ENCODE measurements at regions not wholly inside any gene's neighbourhood (a gene's known extent, or its start where the extent isn't known, plus 50 kb on each side); places are given as distances from the start of the nearest gene placed in this dataset.

DNA sequence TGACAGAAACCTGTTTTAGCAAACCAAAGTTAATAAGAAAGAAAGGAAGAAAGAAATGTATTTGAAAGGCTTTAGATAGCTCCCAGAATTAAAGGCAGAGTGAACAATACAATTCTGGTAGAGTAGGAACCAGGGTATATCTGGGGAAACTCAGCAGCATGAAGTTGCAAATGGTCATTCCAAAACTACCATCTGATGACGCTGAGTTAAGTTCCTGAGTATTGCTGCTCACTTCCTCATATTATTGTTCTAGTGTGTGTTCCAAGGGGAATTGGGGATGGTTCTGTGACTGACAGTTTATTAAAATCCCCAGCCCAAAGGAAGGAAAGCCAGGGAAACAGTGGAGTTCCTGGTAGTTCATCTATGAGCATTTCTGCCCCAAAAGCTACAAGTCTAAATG, 88.3 kb upstream of the FRMD4B start:
- TF ChIP-seq JUND (IDR thresholded peaks at IDR 0.05; ENCODE audit: low read depth): no peak
- DNase-seq (ENCODE audit: low read depth in 1 of 2, low spot score in 1 of 2): no peak
- in situ Hi-C loops (cut with HindIII; ENCODE audit: low pct_unique_long_range_greater_than_20kb, low sequenced_read_pairs): no loop called here

DNA sequence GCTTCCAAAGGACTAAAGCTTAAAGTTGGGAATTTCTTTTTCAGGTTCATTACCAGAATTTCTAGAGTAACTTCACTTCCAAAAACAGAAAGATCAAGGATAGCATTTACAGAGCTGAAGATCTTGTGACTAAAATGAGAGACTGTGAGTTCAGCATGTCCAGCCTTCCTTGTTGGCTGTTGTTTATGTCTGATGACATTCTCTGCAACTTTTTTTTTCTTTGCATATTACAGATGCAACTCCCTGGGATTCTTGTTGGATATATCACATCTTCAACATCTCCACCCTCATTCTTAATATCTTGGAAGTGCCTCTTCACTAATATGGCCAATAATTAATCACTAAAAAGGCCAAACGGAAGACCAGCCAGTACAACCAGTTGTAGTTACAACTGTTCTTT, 86.2 kb upstream of the FRMD4B start:
- in situ Hi-C loops (cut with HindIII; ENCODE audit: low pct_unique_long_range_greater_than_20kb, low sequenced_read_pairs): no loop called here
- DNase-seq (ENCODE audit: low read depth in 1 of 2, low spot score in 1 of 2): no peak
- TF ChIP-seq JUND (IDR thresholded peaks at IDR 0.05; ENCODE audit: low read depth): no peak

DNA sequence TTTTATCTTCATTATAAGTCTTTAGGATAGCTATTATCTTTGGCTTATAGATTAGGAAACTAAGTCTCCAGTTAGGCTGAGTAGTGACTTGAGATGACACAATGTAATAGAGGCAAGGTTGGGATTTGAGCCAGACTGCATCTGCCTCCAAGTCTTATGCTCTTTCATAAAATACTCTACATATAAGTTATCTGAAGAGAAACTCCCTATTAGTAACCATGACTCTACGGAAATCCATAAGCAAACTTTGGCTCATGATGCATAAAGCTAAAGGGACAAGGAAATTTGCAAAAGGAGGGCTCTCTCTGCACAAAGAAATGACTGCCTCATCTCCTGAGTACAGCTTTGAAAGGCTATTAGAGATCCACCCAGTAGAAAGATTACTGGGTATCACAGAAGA, 77.6 kb upstream of the FRMD4B start:
- in situ Hi-C loops (cut with HindIII; ENCODE audit: low pct_unique_long_range_greater_than_20kb, low sequenced_read_pairs): no loop called here
- no peak for TF ChIP-seq JUND (IDR thresholded peaks at IDR 0.05; ENCODE audit: low read depth)
- DNase-seq (ENCODE audit: low read depth in 1 of 2, low spot score in 1 of 2): no peak

DNA sequence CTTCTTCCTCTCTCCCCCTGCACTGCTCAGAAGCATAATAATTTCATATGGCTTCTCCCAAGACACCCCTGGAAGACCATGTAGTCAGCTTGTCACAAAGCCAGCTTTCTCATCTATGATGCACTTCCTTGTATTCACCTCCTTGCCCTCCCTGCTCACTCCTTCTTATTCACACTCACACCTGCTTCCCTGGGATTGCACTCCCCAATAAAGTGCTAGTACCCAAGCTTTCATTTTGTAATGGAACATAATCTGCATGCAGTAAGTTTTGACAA, 76.9 kb upstream of the FRMD4B start:
- TF ChIP-seq JUND (IDR thresholded peaks at IDR 0.05; ENCODE audit: low read depth): no peak
- no peak for DNase-seq (ENCODE audit: low read depth in 1 of 2, low spot score in 1 of 2)
- in situ Hi-C loops (cut with HindIII; ENCODE audit: low pct_unique_long_range_greater_than_20kb, low sequenced_read_pairs): no loop called here

DNA sequence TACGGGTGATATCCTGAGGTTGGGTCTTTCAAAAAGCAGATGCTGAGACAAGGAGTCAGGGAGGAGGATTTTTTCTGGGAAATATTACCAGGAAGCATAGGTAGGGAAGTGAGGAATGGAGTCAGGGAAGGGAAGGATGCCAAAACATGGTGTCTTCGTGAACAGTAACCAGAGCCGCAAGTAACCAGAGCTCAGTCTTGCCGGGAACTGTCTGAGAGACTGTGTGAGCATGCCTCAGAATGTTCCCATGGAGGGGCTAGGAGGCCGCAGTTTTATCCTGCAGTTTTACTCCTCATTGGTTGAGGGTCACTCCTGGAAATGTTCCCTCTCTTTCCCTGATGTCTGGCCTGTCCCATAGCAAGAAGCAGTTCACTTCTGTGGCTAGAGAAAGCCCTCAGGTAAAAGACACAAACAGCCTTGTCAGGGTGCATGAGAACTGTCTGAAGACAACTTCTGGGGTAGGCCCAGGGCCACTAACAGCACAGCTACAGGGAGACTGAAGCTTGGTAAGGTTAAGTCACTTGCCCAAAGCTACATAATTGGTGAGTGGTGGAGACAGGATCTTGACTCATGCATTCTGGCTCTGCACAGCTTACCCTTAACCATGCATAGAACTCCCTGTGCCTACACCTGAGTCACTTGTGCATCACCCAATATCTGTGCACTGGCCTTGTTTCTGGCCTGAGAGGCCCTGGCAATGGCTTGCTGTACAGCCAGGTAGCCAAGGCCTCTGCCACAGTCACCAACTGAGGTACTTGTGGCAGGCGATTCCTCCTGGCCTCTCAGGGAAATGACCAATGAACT, 76.3 kb upstream of the FRMD4B start:
- in situ Hi-C loops (cut with HindIII; ENCODE audit: low pct_unique_long_range_greater_than_20kb, low sequenced_read_pairs): no loop called here
- TF ChIP-seq JUND (IDR thresholded peaks at IDR 0.05; ENCODE audit: low read depth): no peak
- DNase-seq (ENCODE audit: low read depth in 1 of 2, low spot score in 1 of 2): no peak

DNA sequence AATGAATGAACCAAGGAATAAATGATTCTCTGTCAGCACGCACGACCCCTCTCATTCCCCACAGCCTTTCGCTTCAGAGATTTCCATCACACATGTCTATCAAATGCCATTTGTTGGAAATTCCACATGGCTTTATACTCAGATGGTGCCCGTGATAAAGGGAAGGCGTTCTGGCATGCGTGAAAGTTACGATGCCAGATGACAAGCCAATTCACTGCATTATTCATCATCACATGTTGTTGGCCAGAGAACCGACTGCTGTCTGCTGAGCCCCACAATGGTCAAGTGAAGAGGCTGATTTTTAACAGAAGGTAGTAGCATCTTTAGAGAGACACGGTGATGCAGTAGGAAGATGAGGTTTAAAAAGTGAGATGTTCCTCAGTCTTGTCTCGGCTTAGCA, 74.1 kb upstream of the FRMD4B start:
- no peak for DNase-seq (ENCODE audit: low read depth in 1 of 2, low spot score in 1 of 2)
- TF ChIP-seq JUND (IDR thresholded peaks at IDR 0.05; ENCODE audit: low read depth): no peak
- in situ Hi-C loops (cut with HindIII; ENCODE audit: low pct_unique_long_range_greater_than_20kb, low sequenced_read_pairs): no loop called here

DNA sequence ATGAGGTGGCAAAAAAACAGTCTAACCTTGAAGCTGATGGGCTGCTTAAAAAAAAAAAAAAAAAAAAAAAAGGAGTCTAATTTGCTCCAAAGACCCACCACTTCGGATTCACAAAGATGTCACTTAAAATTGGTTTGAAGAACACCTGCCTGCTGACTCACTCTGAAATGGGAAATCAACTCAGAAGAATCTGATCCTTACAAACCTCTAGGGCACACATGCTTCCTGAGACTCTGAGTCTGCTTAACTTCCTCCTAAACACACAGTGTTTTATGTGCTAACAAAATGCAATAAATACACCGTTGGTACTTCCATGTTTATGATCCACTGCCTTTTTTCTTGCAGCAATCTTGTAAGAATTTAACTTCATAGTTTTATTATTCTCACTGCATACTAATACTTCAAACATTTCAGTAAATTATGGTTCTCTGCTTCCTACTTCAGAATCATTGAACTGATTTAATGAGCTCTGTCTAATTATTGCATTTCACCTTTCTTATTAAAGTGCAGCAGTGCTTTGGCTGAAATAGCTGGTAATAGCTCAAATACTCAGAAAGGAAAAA, 73.0 kb upstream of the FRMD4B start:
- peak in 1 of 2 experiments; percentile 16 for DNase-seq (ENCODE audit: low read depth in 1 of 2, low spot score in 1 of 2)

DNA sequence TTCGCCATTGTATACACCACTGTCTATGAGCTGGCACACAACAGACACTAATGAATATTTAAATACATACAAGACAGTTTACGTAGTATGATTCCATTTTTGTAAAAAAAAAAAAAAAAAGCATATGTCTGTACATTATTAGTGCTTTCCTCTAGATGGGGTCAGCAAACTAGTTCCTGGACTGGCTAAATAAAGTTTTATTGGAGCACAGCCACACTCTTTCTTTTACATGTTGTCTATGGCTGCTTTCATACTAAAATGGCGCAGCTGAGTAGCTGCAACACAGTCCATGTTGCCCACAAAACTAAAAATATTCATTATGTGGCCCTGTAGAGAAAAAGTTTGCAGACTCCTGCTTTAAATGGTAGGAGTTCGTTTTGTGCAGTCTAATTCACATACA, 70.7 kb upstream of the FRMD4B start:
- no peak for TF ChIP-seq JUND (IDR thresholded peaks at IDR 0.05; ENCODE audit: low read depth)
- DNase-seq (ENCODE audit: low read depth in 1 of 2, low spot score in 1 of 2): no peak
- in situ Hi-C loops (cut with HindIII; ENCODE audit: low pct_unique_long_range_greater_than_20kb, low sequenced_read_pairs): no loop called here

More for the DNA sequence above, 73.0 kb upstream of the FRMD4B start:
- no peak for TF ChIP-seq JUND (IDR thresholded peaks at IDR 0.05; ENCODE audit: low read depth)
- in situ Hi-C loops (cut with HindIII; ENCODE audit: low pct_unique_long_range_greater_than_20kb, low sequenced_read_pairs): no loop called here

DNA sequence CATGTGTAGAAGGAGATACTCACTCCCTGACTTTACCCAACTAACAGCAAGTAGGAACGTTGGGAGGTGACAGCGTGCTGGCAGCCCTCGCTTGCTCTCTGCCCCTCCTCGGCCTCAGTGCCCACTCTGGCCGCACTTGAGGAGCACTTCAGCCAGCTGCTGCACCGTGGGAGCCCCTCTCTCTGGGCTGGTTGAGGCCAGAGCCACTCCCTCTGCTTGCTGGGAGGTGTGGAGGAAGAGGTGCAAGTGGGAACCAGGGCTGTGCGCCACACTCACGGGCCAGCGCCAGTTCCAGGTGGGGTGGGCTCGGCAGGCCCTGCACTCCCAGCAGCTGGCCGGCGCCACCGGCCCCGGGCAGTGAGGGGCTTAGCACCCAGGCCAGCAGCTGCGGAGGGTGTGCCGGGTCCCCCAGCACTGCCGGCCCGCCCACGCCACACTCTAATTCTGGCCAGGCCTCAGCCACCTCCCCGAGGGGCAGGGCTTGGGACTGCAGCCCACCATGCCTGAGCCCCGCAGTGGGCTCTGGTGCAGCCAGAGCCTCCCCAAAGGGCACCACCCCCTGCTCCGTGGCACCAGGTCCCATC, 68.4 kb upstream of the FRMD4B start:
- no peak for TF ChIP-seq JUND (IDR thresholded peaks at IDR 0.05; ENCODE audit: low read depth)
- in situ Hi-C loops (cut with HindIII; ENCODE audit: low pct_unique_long_range_greater_than_20kb, low sequenced_read_pairs): no loop called here
- no peak for DNase-seq (ENCODE audit: low read depth in 1 of 2, low spot score in 1 of 2)

DNA sequence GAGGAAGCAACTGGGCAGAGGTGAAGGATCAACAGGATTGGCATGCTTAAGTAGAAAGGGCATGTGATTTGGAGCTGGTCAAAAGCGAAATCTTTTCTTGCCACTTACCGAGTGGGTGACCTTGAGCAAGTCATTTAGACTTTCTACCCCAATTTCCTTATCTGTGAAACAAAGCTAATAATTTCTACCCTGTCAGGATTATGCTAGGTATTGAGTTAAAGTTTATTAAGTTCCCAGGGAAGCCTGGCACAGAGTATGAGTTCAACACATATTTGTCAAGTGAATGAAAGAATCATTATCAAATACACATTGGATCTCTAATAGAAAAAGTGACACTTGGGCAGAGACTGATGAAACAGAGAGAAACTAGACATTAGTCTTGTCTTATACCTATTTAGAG, 66.4 kb upstream of the FRMD4B start:
- DNase-seq (ENCODE audit: low read depth in 1 of 2, low spot score in 1 of 2): no peak
- in situ Hi-C loops (cut with HindIII; ENCODE audit: low pct_unique_long_range_greater_than_20kb, low sequenced_read_pairs): no loop called here
- no peak for TF ChIP-seq JUND (IDR thresholded peaks at IDR 0.05; ENCODE audit: low read depth)

DNA sequence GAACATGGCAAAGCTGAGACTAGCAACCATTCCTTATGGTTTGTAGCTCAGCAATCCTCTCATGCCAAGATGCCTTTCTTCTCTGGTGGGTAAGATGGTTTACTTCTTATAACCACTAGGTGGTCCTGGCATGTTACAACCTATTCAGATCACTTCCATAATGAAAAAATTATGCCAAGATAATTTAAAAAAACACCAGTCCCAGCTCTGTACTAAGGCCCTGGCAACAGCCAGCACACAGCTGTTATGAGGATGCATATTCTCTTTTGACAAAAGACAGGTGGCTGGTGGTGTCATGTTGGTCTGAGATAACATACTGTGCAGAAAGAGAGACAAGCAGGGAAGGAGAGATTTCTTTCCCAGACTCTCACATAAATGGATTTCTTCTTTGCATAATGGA, 65.7 kb upstream of the FRMD4B start:
- no peak for TF ChIP-seq JUND (IDR thresholded peaks at IDR 0.05; ENCODE audit: low read depth)
- in situ Hi-C loops (cut with HindIII; ENCODE audit: low pct_unique_long_range_greater_than_20kb, low sequenced_read_pairs): no loop called here
- DNase-seq (ENCODE audit: low read depth in 1 of 2, low spot score in 1 of 2): no peak

DNA sequence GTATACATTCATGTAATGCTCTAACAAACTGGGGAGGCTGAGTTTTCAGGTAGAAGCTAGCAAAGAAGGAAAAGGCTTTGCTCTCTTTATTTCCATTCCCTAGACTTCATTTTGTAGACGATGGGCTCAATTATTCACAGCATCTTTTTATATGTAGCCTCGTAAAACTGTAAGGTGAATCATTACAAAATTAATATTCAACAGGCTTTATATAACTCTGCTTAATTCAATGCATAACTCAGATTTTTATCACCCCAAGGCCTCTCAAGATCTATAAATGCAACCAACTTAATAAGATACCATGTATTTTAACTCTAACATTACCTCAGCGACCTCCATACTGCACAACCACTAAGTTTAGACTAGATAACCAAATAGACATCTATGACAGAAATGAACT, 63.0 kb upstream of the FRMD4B start:
- no peak for TF ChIP-seq JUND (IDR thresholded peaks at IDR 0.05; ENCODE audit: low read depth)
- in situ Hi-C loops (cut with HindIII; ENCODE audit: low pct_unique_long_range_greater_than_20kb, low sequenced_read_pairs): no loop called here
- no peak for DNase-seq (ENCODE audit: low read depth in 1 of 2, low spot score in 1 of 2)

DNA sequence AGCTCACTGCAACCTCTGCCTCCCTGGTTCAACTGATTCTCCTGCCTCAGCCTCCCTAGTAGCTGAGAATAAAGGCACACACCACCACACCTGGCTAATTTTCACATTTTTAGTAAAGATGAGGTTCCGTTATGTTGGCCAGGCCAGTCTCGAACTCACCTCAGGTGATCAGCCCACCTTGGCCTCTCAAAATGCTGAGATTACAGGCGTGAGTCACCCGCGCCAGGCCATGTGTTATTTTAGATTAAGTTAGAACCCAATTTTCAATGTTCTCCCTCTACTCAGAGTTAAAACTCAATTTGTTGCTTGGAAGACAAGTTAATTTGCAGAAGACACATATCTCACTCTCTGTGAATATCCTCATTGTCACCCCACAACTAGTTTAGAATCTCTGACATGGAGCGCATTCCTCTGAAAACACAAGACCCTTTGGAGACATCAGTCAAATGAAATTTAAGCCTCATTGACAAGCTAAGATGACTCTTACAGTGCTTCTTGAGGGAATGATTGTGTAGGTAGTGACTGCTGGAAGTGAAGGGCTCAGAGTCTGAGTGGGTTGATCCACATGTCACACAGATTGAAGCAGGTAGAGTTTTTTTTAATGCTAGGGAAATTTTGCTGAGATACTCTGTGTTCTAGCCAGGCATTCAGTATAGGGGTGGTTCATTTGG, 60.6 kb upstream of the FRMD4B start:
- TF ChIP-seq JUND (IDR thresholded peaks at IDR 0.05; ENCODE audit: low read depth): no peak
- DNase-seq (ENCODE audit: low read depth in 1 of 2, low spot score in 1 of 2): no peak
- in situ Hi-C loops (cut with HindIII; ENCODE audit: low pct_unique_long_range_greater_than_20kb, low sequenced_read_pairs): no loop called here
